OCI-LY3 (cell line): ENCODE measurements at regions not wholly inside any gene's neighbourhood (a gene's known extent, or its start where the extent isn't known, plus 50 kb on each side); places are given as distances from the start of the nearest gene placed in this dataset.

Source experiments
- H2AFZ ChIP-seq: fragments of 200-600, 300-600 bp; shearing (Covaris generic); 2 replicates; pipeline ENCODE4 v1.6.0; 2014; ENCODE audit warnings: antibody characterized with exemption, low read depth, low read length
- H3K27ac ChIP-seq: fragments of 200-600, 300-600 bp; sonication (generic); 2 replicates; pipeline ENCODE4 v1.5.1; 2014; ENCODE audit warnings: mild to moderate bottlenecking, low read length, moderate library complexity, mixed read lengths
- H3K27me3 ChIP-seq: fragments of 200-600, 300-600 bp; sonication (generic); 2 replicates; pipeline ENCODE4 v1.6.1; 2014; ENCODE audit warnings: low read depth, low read length, mixed read lengths
- H3K36me3 ChIP-seq: fragments of 200-600, 300-600 bp; sonication (generic); replicated peaks from 2 replicates; pipeline ENCODE3; 2014; ENCODE audit warnings: low read depth, low read length, mixed read lengths
- H3K4me1 ChIP-seq: fragments of 300-600, 200-600 bp; sonication (generic); 2 replicates; pipeline ENCODE4 v1.6.1; 2014; ENCODE audit warnings: low read length, mixed read lengths
- H3K4me2 ChIP-seq: fragments of 200-600, 300-600 bp; sonication (generic); 2 replicates; pipeline ENCODE4 v1.6.1; 2014; ENCODE audit warnings: low read length, mixed read lengths
- H3K4me3 ChIP-seq: fragments of 300-600, 200-600 bp; sonication (generic); 2 replicates; pipeline ENCODE4 v1.5.1; 2014; ENCODE audit warnings: antibody characterized with exemption, mild to moderate bottlenecking, low read length, moderate library complexity
- H3K79me2 ChIP-seq: fragments of 300-600, 200-600 bp; shearing (Covaris generic); 2 replicates; pipeline ENCODE4 v1.6.1; 2014; ENCODE audit warnings: mild to moderate bottlenecking, low read length, mixed read lengths
- H3K9ac ChIP-seq: fragments of 300-600, 200-600 bp; shearing (Covaris generic); 2 replicates; pipeline ENCODE4 v1.6.0; 2014; ENCODE audit warnings: mild to moderate bottlenecking, low read length, moderate library complexity
- H3K9me3 ChIP-seq: fragments of 200-600, 300-600 bp; shearing (Covaris generic); 2 replicates; pipeline ENCODE4 v1.6.1; 2014; ENCODE audit warnings: low read length, mixed read lengths; ENCODE audit not compliant: insufficient read depth
- H4K20me1 ChIP-seq: fragments of 200-600, 300-600 bp; sonication (generic); 2 replicates; pipeline ENCODE4 v1.6.1; 2016; ENCODE audit warnings: low read length, mixed read lengths; ENCODE audit not compliant: insufficient read depth
- EZH2phosphoT487 ChIP-seq: fragments of 200-600 bp; shearing (Covaris generic); IDR thresholded peaks from 2 replicates; pipeline ENCODE4 v1.6.1; 2018; ENCODE audit warnings: antibody characterized with exemption, mixed run types, low read depth
- TF ChIP-seq, protein P1 (sequence below): fragments of 200-600, 300-600 bp; sonication (generic); IDR thresholded peaks from 2 replicates; pipeline ENCODE4 v1.5.1; 2014; ENCODE audit warnings: antibody characterized with exemption, low read length, low read depth

DNA sequence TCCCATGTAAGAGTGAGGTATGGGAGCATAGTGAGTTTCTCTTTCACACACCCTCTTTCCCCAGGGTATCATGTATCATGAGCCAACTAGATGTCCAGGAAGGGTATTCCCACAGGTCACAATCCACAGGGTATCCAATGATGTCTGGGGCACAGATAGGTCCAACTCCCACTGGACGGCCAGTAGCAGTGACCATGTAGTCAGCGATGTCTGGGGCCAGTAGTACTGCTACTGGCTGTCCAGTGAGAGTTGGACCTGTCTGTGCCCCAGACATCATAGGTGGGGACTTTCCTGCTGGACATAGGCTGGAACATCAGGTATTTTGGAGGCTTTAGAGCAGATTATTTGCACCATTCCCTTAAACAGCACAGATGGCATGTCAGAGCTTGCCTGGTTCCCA is 352.6 kb upstream of the SGCD start:
- H3K36me3 ChIP-seq = no peaks in the 10 kb centered on the region
- H3K4me3 ChIP-seq = no peak overlapping the region
- no peak overlapping the region for H3K27ac ChIP-seq
- H3K27me3 ChIP-seq = no peaks in the 10 kb centered on the region
- TF ChIP-seq, protein P1, sequence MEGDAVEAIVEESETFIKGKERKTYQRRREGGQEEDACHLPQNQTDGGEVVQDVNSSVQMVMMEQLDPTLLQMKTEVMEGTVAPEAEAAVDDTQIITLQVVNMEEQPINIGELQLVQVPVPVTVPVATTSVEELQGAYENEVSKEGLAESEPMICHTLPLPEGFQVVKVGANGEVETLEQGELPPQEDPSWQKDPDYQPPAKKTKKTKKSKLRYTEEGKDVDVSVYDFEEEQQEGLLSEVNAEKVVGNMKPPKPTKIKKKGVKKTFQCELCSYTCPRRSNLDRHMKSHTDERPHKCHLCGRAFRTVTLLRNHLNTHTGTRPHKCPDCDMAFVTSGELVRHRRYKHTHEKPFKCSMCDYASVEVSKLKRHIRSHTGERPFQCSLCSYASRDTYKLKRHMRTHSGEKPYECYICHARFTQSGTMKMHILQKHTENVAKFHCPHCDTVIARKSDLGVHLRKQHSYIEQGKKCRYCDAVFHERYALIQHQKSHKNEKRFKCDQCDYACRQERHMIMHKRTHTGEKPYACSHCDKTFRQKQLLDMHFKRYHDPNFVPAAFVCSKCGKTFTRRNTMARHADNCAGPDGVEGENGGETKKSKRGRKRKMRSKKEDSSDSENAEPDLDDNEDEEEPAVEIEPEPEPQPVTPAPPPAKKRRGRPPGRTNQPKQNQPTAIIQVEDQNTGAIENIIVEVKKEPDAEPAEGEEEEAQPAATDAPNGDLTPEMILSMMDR = no peak
- TF ChIP-seq EZH2phosphoT487 = no peak
- H3K4me1 ChIP-seq = no peaks in the 10 kb centered on the region
- H3K4me2 ChIP-seq = no peak overlapping the region
- H3K9me3 ChIP-seq = no peaks in the 10 kb centered on the region
- no peak overlapping the region for H3K9ac ChIP-seq
- H4K20me1 ChIP-seq = no peaks in the 10 kb centered on the region
- no peak overlapping the region for H2AFZ ChIP-seq
- H3K79me2 ChIP-seq = no peaks in the 10 kb centered on the region

DNA sequence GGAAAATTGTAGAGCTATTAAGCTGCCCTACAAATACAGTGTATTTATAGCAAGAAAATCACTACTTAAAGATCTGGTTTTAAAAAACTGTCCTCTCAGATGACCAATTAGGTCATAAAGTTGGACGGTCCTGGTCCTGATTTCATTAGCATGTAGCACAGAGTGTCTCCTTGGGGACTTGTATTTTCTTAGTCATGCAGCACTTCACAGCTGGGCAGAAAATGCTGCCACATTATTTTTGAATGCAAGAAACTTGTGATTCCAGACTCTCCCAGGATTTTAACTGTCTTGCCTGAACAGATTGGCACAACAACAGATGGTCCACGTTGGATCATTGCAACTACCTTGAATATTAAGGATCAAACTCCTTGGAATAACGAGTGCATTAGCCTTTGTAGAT is 348.1 kb upstream of the SGCD start:
- Histone ChIP-seq H3K4me2 (no peak overlapping the region), H3K27ac (no peak overlapping the region), H3K4me1 (no peaks in the 10 kb centered on the region), H2AFZ (no peak overlapping the region), H3K4me3 (no peak overlapping the region), H3K27me3 (no peaks in the 10 kb centered on the region), H3K9ac (no peak overlapping the region), H3K36me3 (no peaks in the 10 kb centered on the region), H3K9me3 (no peaks in the 10 kb centered on the region), H4K20me1 (no peaks in the 10 kb centered on the region), H3K79me2 (no peaks in the 10 kb centered on the region)
- TF ChIP-seq, protein P1 = no peak
- TF ChIP-seq EZH2phosphoT487 = no peak

DNA sequence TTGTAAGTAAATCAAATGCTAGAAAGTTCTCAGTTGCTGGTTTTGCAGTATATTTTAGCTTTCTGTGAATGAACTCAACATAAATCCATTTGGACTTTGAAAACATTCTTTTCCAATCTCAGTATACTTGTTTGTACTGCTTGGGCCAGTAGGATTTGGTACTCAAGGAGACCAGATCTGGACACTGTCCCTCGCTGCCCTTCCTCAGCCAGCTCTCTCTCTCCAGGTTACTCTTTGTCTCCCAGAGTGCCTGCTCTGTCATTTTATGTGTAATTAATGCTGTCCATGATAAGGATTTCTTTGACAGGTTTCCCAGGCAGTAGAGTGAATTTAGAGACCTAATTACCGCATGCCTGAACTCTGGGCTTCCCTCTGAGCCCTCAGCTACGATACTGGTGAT is 344.6 kb upstream of the SGCD start:
- H3K4me2 ChIP-seq = no peak overlapping the region

DNA sequence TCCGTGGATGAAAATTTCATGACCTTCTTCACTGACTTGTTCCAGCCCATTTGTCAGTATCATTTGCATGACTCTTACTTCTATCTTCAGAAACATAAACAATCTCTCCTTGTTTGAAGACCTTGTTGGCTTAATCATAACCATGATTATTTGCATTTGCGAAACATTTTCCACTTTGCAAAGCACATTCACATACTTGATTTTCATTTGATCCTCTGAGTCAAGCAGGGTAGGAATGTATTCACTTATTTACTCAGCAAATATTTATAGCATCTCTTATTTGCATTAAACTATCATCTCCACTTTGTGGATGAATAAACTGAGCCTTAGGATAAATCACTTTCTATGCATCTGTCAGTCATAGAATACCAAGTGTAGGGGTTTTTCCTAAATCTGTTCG is 343.0 kb upstream of the SGCD start:
- Histone ChIP-seq H3K79me2 (no peaks in the 10 kb centered on the region), H3K9me3 (no peaks in the 10 kb centered on the region), H3K4me3 (no peak overlapping the region), H2AFZ (no peak overlapping the region), H3K27ac (no peak overlapping the region), H3K36me3 (no peaks in the 10 kb centered on the region), H3K4me2 (no peak overlapping the region), H4K20me1 (no peaks in the 10 kb centered on the region), H3K4me1 (no peaks in the 10 kb centered on the region), H3K9ac (no peak overlapping the region), H3K27me3 (no peaks in the 10 kb centered on the region)
- no peak for TF ChIP-seq EZH2phosphoT487
- TF ChIP-seq, protein P1 = no peak

More for the DNA sequence above, 344.6 kb upstream of the SGCD start:
- H3K9me3 ChIP-seq = no peaks in the 10 kb centered on the region
- no peak overlapping the region for H3K9ac ChIP-seq
- no peak overlapping the region for H3K27ac ChIP-seq
- H3K36me3 ChIP-seq = no peaks in the 10 kb centered on the region
- no peaks in the 10 kb centered on the region for H3K79me2 ChIP-seq
- no peaks in the 10 kb centered on the region for H3K4me1 ChIP-seq
- H3K27me3 ChIP-seq = no peaks in the 10 kb centered on the region
- H3K4me3 ChIP-seq = no peak overlapping the region
- no peak overlapping the region for H2AFZ ChIP-seq
- no peak for TF ChIP-seq EZH2phosphoT487
- TF ChIP-seq, protein P1 = no peak
- H4K20me1 ChIP-seq = no peaks in the 10 kb centered on the region
